CD14-positive monocyte (primary cell): ENCODE measurements at regions not wholly inside any gene's neighbourhood (a gene's known extent, or its start where the extent isn't known, plus 50 kb on each side); places are given as distances from the start of the nearest gene placed in this dataset.
"Not testable (repeated sequence)": the region's sequence is repeated elsewhere in the genome, so short reads cannot be mapped to it uniquely, and the experiment has no call there.

ENCODE experiments used
- DNase-seq, 3 donors: peaks; one replicate each; pipeline ENCODE4 v3.0.0-alpha.2; 2011 to 2022
- H2AFZ ChIP-seq: 2 replicates; pipeline ENCODE4 v1.6.0; 2012; ENCODE audit warnings: mild to moderate bottlenecking, low read depth, low read length, inconsistent platforms; ENCODE audit not compliant: insufficient read depth, poor library complexity, severe bottlenecking
- H3K27ac ChIP-seq, 2 donors: 1 replicate in 1 of 2; 2 replicates in 1 of 2; pipeline ENCODE4 v1.5.1; 2012 to 2013; ENCODE audit warnings: low read length in 2 of 2, control low read depth in 1 of 2, inconsistent platforms in 1 of 2, low read depth in 1 of 2, mild to moderate bottlenecking in 1 of 2
- H3K27me3 ChIP-seq, 2 donors: one replicate each; pipeline versions ENCODE4 v1.6.0 to v1.6.1; 2011 to 2013; ENCODE audit warnings: low read length in 2 of 2; ENCODE audit not compliant: control insufficient read depth in 2 of 2, insufficient read depth in 2 of 2
- H3K36me3 ChIP-seq, 2 donors: replicated peaks in 1 of 2; 1 replicate in 1 of 2; 2 replicates in 1 of 2; pipeline versions ENCODE4 v1.5.1 to v1.6.1; 2012 to 2013; ENCODE audit warnings: low read length in 2 of 2, control low read depth in 1 of 2, inconsistent platforms in 1 of 2, mild to moderate bottlenecking in 1 of 2; ENCODE audit not compliant: insufficient read depth in 2 of 2, control insufficient read depth in 1 of 2
- H3K4me1 ChIP-seq, 2 donors: 1 replicate in 1 of 2; 2 replicates in 1 of 2; pipeline versions ENCODE4 v1.5.1 to v1.6.1; 2012 to 2013; ENCODE audit warnings: low read length in 2 of 2, control low read depth in 1 of 2, inconsistent platforms in 1 of 2, mild to moderate bottlenecking in 1 of 2, moderate library complexity in 1 of 2; ENCODE audit not compliant: insufficient read depth in 2 of 2, control insufficient read depth in 1 of 2
- H3K4me2 ChIP-seq: replicated peaks from 2 replicates; pipeline ENCODE3; 2012; ENCODE audit warnings: low read length, moderate library complexity, mild to moderate bottlenecking; ENCODE audit not compliant: poor library complexity, severe bottlenecking; ENCODE audit errors: extremely low read depth
- H3K4me3 ChIP-seq, 3 experiments: fragments of 200-600 bp in 1 of 3; sonication (generic) in 1 of 3; replicated peaks in 1 of 3; 1 replicate in 2 of 3; 2 replicates in 1 of 3; pipeline ENCODE4 v1.5.1; 2011 to 2013; ENCODE audit warnings: low read length in 3 of 3, mild to moderate bottlenecking in 3 of 3, control low read depth in 2 of 3, low read depth in 2 of 3, inconsistent platforms in 1 of 3, moderate library complexity in 1 of 3
- H3K79me2 ChIP-seq: 2 replicates; pipeline ENCODE4 v1.6.0; 2012; ENCODE audit warnings: mild to moderate bottlenecking, control low read depth, inconsistent platforms, low read length, moderate library complexity; ENCODE audit not compliant: insufficient read depth
- H3K9ac ChIP-seq: 2 replicates; pipeline ENCODE4 v1.6.0; 2017; ENCODE audit warnings: low read length, mild to moderate bottlenecking; ENCODE audit not compliant: insufficient read depth, poor library complexity, severe bottlenecking
- H3K9me3 ChIP-seq, 2 donors: replicated peaks in 1 of 2; 1 replicate in 1 of 2; 2 replicates in 1 of 2; pipeline versions ENCODE4 v1.5.1 to v1.6.1; 2012 to 2013; ENCODE audit warnings: low read length in 2 of 2, control low read depth in 1 of 2; ENCODE audit not compliant: control insufficient read depth in 1 of 2, insufficient read depth in 1 of 2
- H4K20me1 ChIP-seq: 2 replicates; pipeline ENCODE4 v1.6.0; 2012; ENCODE audit warnings: mild to moderate bottlenecking, low read length, control low read depth, moderate library complexity; ENCODE audit not compliant: insufficient read depth
- H3K27ac Mint-ChIP-seq, 7 donors: one replicate each; pipeline ENCODE4 v1.8.0; 2020; ENCODE audit warnings: mild to moderate bottlenecking in 7 of 7, mixed read lengths in 7 of 7, moderate library complexity in 6 of 7, inconsistent platforms in 2 of 7
- H3K27me3 Mint-ChIP-seq, 3 donors: one replicate each; pipeline ENCODE4 v1.8.0; 2021 to 2022; ENCODE audit warnings: low read depth in 3 of 3, mild to moderate bottlenecking in 3 of 3, mixed read lengths in 3 of 3, moderate library complexity in 3 of 3, inconsistent platforms in 1 of 3
- H3K36me3 Mint-ChIP-seq, 2 donors: one replicate each; pipeline ENCODE4 v1.8.0; 2020; ENCODE audit warnings: mixed read lengths in 2 of 2, inconsistent platforms in 1 of 2, mild to moderate bottlenecking in 1 of 2
- H3K4me1 Mint-ChIP-seq: one replicate; pipeline ENCODE4 v1.8.0; 2020; ENCODE audit warnings: mild to moderate bottlenecking, mixed read lengths
- H3K4me3 Mint-ChIP-seq, 2 donors: one replicate each; pipeline ENCODE4 v1.8.0; 2020; ENCODE audit warnings: mild to moderate bottlenecking in 2 of 2, mixed read lengths in 2 of 2, moderate library complexity in 1 of 2
- H3K9me3 Mint-ChIP-seq, 7 donors: one replicate each; pipeline ENCODE4 v1.8.0; 2020 to 2022; ENCODE audit warnings: mixed read lengths in 7 of 7, mild to moderate bottlenecking in 6 of 7, moderate library complexity in 6 of 7, inconsistent platforms in 2 of 7
- CTCF ChIP-seq: fragments of 200-600 bp; IDR thresholded peaks from one replicate; pipeline ENCODE4 v1.8.0; 2022; ENCODE audit warnings: antibody characterized with exemption, mild to moderate bottlenecking
- WGBS: methylation state at CpG from one replicate; pipeline ENCODE4 v1.1.5; 2013; ENCODE audit warnings: missing lambda C conversion rate; ENCODE audit not compliant: insufficient coverage; 5-methylcytosine and 5-hydroxymethylcytosine counted together
- intact Hi-C, 2 donors: fragments of 100-400 bp; cut with micrococcal nuclease; formaldehyde crosslinking; loops; one replicate each; pipeline versions ENCODE4 v1.15.0 to v1.15.1; 2023

- H3K27ac ChIP-seq, H3K4me2 ChIP-seq, H3K9me3 Mint-ChIP-seq, H3K4me1 ChIP-seq, H3K36me3 Mint-ChIP-seq, H3K9ac ChIP-seq, H3K36me3 ChIP-seq, H3K4me3 Mint-ChIP-seq, H3K27ac Mint-ChIP-seq, H4K20me1 ChIP-seq, H3K9me3 ChIP-seq, intact Hi-C loops, H3K4me1 Mint-ChIP-seq, H3K27me3 ChIP-seq, H3K27me3 Mint-ChIP-seq, H3K4me3 ChIP-seq, H3K79me2 ChIP-seq, H2AFZ ChIP-seq: not testable (repeated sequence)
- DNase-seq: peak; percentile 57 to 75 (median 69)
- TF ChIP-seq CTCF: peak; percentile 80
- 0% methylated on average over 2 of the region's 6 CpGs for WGBS
These were observed 102.0 kb upstream of the PLEKHM1 start for GRCh38 chr17:45592433-45592923.

- DNase-seq, H3K4me1 ChIP-seq, H3K4me3 ChIP-seq, H3K4me1 Mint-ChIP-seq, H3K9ac ChIP-seq, H3K9me3 Mint-ChIP-seq, H3K36me3 Mint-ChIP-seq, H3K9me3 ChIP-seq, intact Hi-C loops, H3K36me3 ChIP-seq, H2AFZ ChIP-seq, H3K79me2 ChIP-seq, H3K4me2 ChIP-seq, H3K27ac Mint-ChIP-seq, H3K4me3 Mint-ChIP-seq, H3K27ac ChIP-seq, H3K27me3 ChIP-seq, H4K20me1 ChIP-seq: not testable (repeated sequence)
- 90% methylated on average over 2 of the region's 4 CpGs for WGBS
- peaks cover 3 to 12% (median 8%) of the 10 kb centered on the region in 3 donors for H3K27me3 Mint-ChIP-seq
These were observed 105.8 kb upstream of the PLEKHM1 start for GRCh38 chr17:45596347-45596746.

- H2AFZ ChIP-seq, H3K36me3 ChIP-seq, intact Hi-C loops, H3K4me2 ChIP-seq, H3K4me3 ChIP-seq, H3K9ac ChIP-seq, H4K20me1 ChIP-seq, H3K27ac Mint-ChIP-seq, H3K9me3 Mint-ChIP-seq, H3K27ac ChIP-seq, H3K79me2 ChIP-seq, H3K27me3 ChIP-seq, H3K9me3 ChIP-seq, H3K4me1 ChIP-seq, H3K36me3 Mint-ChIP-seq, H3K4me1 Mint-ChIP-seq: not testable (repeated sequence)
- peaks cover 1 to 17% (median 10%) of the 10 kb centered on the region in 3 donors for H3K27me3 Mint-ChIP-seq
- DNase-seq: peak in 1 of 3 donors; percentile 37
- 0% methylated on average over 1 of the region's 21 CpGs for whole genome bisulfite sequencing
- peak overlapping the region in 1 of 2 donors; percentile 30 for H3K4me3 Mint-ChIP-seq
These were observed 109.8 kb upstream of the PLEKHM1 start for GRCh38 chr17:45600052-45601012.

GRCh38 chr17:45601013-45601412 is 110.5 kb upstream of the PLEKHM1 start:
- H4K20me1 ChIP-seq, H3K4me3 Mint-ChIP-seq, H3K9me3 ChIP-seq, intact Hi-C loops, H3K4me2 ChIP-seq, DNase-seq, H3K27ac Mint-ChIP-seq, H3K4me1 ChIP-seq, H3K4me3 ChIP-seq, H3K36me3 ChIP-seq, H3K4me1 Mint-ChIP-seq, H3K27me3 ChIP-seq, H3K79me2 ChIP-seq, H3K9ac ChIP-seq, H2AFZ ChIP-seq, H3K9me3 Mint-ChIP-seq, H3K36me3 Mint-ChIP-seq, H3K27ac ChIP-seq: not testable (repeated sequence)
- WGBS: no CpG with 5 or more reads among the region's 18 CpGs
- peaks cover 1 to 14% (median 10%) of the 10 kb centered on the region in 3 donors for H3K27me3 Mint-ChIP-seq
